H1 (cell line): ENCODE measurements at regions not wholly inside any gene's neighbourhood (a gene's known extent, or its start where the extent isn't known, plus 50 kb on each side); places are given as distances from the start of the nearest gene placed in this dataset.

Experiments used
- CTCF ChIA-PET: fragments of 300-600 bp; sonication (Branson Sonifier 250); formaldehyde crosslinking; loops from one replicate; lab custom pipeline; 2021; ENCODE audit not compliant: partially characterized antibody; lab: Charles Lee
- POLR2A ChIA-PET: fragments of 300-600 bp; sonication (Branson Sonifier 250); formaldehyde crosslinking; loops from one replicate; lab custom pipeline; 2021; ENCODE audit warnings: inconsistent platforms; ENCODE audit not compliant: partially characterized antibody; lab: Charles Lee
- DNase-seq, 2 experiments: peaks; one replicate each; pipeline versions ENCODE4 v3.0.0 to v3.0.0-alpha.2; 2010 to 2022; ENCODE audit warnings: low spot score in 2 of 2, low read depth in 1 of 2, mixed read lengths in 1 of 2
- FAIRE-seq: peaks from 2 replicates; lab custom pipeline; 2011; peaks lifted over from hg19 to GRCh38; lab: Jason Lieb, UNC
- H2AFZ ChIP-seq: 2 replicates; pipeline ENCODE4 v1.8.1; 2012; ENCODE audit warnings: low read length, inconsistent platforms
- H2AK5ac ChIP-seq: 2 replicates; pipeline ENCODE4 v1.6.1; 2013; ENCODE audit warnings: low read depth, low read length
- H2BK120ac ChIP-seq: replicated peaks from 2 replicates; pipeline ENCODE3; 2013; ENCODE audit warnings: low read depth, low read length, inconsistent platforms
- H2BK12ac ChIP-seq: 2 replicates; pipeline ENCODE4 v1.6.1; 2013; ENCODE audit warnings: low read depth, low read length
- H2BK15ac ChIP-seq: 2 replicates; pipeline ENCODE4 v1.6.1; 2013; ENCODE audit warnings: low read length
- H2BK20ac ChIP-seq: 2 replicates; pipeline ENCODE4 v1.6.1; 2013; ENCODE audit warnings: low read length
- H2BK5ac ChIP-seq: 2 replicates; pipeline ENCODE4 v1.6.1; 2013; ENCODE audit warnings: low read depth, low read length
- H3K14ac ChIP-seq: 2 replicates; pipeline ENCODE4 v1.6.1; 2013; ENCODE audit warnings: inconsistent platforms; ENCODE audit not compliant: insufficient read length
- H3K18ac ChIP-seq: 2 replicates; pipeline ENCODE4 v1.6.1; 2013; ENCODE audit warnings: low read length; ENCODE audit errors: extremely low read depth
- H3K23ac ChIP-seq: 2 replicates; pipeline ENCODE4 v1.6.1; 2013; ENCODE audit warnings: inconsistent platforms; ENCODE audit not compliant: insufficient read length
- H3K23me2 ChIP-seq: 2 replicates; pipeline ENCODE4 v1.6.1; 2013; ENCODE audit warnings: low read depth, low read length
- H3K27ac ChIP-seq: 2 replicates; pipeline ENCODE4 v1.6.1; 2011; ENCODE audit warnings: low read depth, low read length, inconsistent platforms
- H3K27me3 ChIP-seq, 4 experiments: replicated peaks in 1 of 4; 1 replicate in 1 of 4; 2 replicates in 3 of 4; pipeline versions ENCODE4 v1.6.1 to v1.8.1; 2011 to 2013; ENCODE audit warnings: low read length in 3 of 4, mild to moderate bottlenecking in 3 of 4, inconsistent platforms in 2 of 4, mixed read lengths in 2 of 4, moderate library complexity in 1 of 4; ENCODE audit not compliant: control insufficient read depth in 3 of 4, insufficient read depth in 3 of 4; ENCODE audit errors: extremely low read depth in 1 of 4
- H3K36me3 ChIP-seq, 4 experiments: 2 replicates each; pipeline versions ENCODE4 v1.6.1 to v1.8.1; 2011 to 2013; ENCODE audit warnings: mild to moderate bottlenecking in 4 of 4, low read length in 3 of 4, moderate library complexity in 2 of 4, control low read depth in 1 of 4, inconsistent platforms in 1 of 4; ENCODE audit not compliant: insufficient read depth in 4 of 4, control insufficient read depth in 2 of 4
- H3K4ac ChIP-seq: replicated peaks from 2 replicates; pipeline ENCODE3; 2013; ENCODE audit warnings: low read length, low read depth, mixed read lengths, inconsistent platforms; ENCODE audit not compliant: insufficient read length
- H3K4me1 ChIP-seq, 4 experiments: replicated peaks in 1 of 4; 1 replicate in 1 of 4; 2 replicates in 3 of 4; pipeline versions ENCODE4 v1.6.1 to v1.8.1; 2011 to 2013; ENCODE audit warnings: low read length in 3 of 4, inconsistent platforms in 2 of 4, mixed read lengths in 1 of 4; ENCODE audit not compliant: insufficient read depth in 4 of 4, control insufficient read depth in 3 of 4
- H3K4me2 ChIP-seq, 2 experiments: 2 replicates each; pipeline versions ENCODE4 v1.6.1 to v1.8.1; 2011 to 2013; ENCODE audit warnings: low read depth in 2 of 2, low read length in 2 of 2, control low read depth in 1 of 2, inconsistent platforms in 1 of 2, mild to moderate bottlenecking in 1 of 2; ENCODE audit not compliant: insufficient read depth in 1 of 2
- H3K4me3 ChIP-seq, 4 experiments: fragments of 200-600, 300-600 bp in 1 of 4; sonication (generic), shearing (Covaris generic), sonication (Bioruptor Twin) in 1 of 4; 2 replicates each; pipeline versions ENCODE4 v1.5.1 to v1.8.1; 2011 to 2016; ENCODE audit warnings: low read length in 4 of 4, low read depth in 3 of 4, control low read depth in 2 of 4, inconsistent platforms in 2 of 4, mild to moderate bottlenecking in 2 of 4, mixed read lengths in 1 of 4, moderate library complexity in 1 of 4; ENCODE audit not compliant: insufficient read depth in 2 of 4; ENCODE audit errors: extremely low read depth in 1 of 4
- H3K56ac ChIP-seq: replicated peaks from 2 replicates; pipeline ENCODE3; 2013; ENCODE audit warnings: low read depth, mild to moderate bottlenecking, mixed read lengths, low read length, inconsistent platforms; ENCODE audit not compliant: insufficient read length
- H3K79me1 ChIP-seq: 2 replicates; pipeline ENCODE4 v1.6.1; 2013; ENCODE audit warnings: low read depth, low read length, control low read depth
- H3K79me2 ChIP-seq, 2 experiments: 2 replicates each; pipeline versions ENCODE4 v1.6.1 to v1.8.1; 2012 to 2013; ENCODE audit warnings: low read length in 2 of 2, mild to moderate bottlenecking in 2 of 2, inconsistent platforms in 1 of 2; ENCODE audit not compliant: insufficient read depth in 2 of 2, control insufficient read depth in 1 of 2
- H3K9ac ChIP-seq, 4 experiments: replicated peaks in 1 of 4; 1 replicate in 1 of 4; 2 replicates in 3 of 4; pipeline versions ENCODE4 v1.6.1 to v1.8.1; 2011 to 2013; ENCODE audit warnings: low read depth in 3 of 4, low read length in 3 of 4, control low read depth in 2 of 4, mild to moderate bottlenecking in 2 of 4, moderate library complexity in 2 of 4, inconsistent platforms in 1 of 4; ENCODE audit errors: extremely low read depth in 1 of 4
- H3K9me3 ChIP-seq, 2 experiments: 2 replicates each; pipeline versions ENCODE4 v1.6.1 to v1.8.1; 2012 to 2013; ENCODE audit warnings: mild to moderate bottlenecking in 2 of 2, moderate library complexity in 2 of 2, control low read depth in 1 of 2, inconsistent platforms in 1 of 2, low read depth in 1 of 2, low read length in 1 of 2, mixed read lengths in 1 of 2; ENCODE audit not compliant: insufficient read depth in 2 of 2
- H4K20me1 ChIP-seq, 2 experiments: replicated peaks in 1 of 2; 2 replicates each; pipeline versions ENCODE3 to v1.8.1; 2011 to 2013; ENCODE audit warnings: inconsistent platforms in 2 of 2, low read length in 2 of 2, mild to moderate bottlenecking in 1 of 2; ENCODE audit not compliant: insufficient read depth in 2 of 2, control insufficient read depth in 1 of 2
- H4K5ac ChIP-seq: 2 replicates; pipeline ENCODE4 v1.6.1; 2013; ENCODE audit warnings: low read length, low read depth, mixed read lengths, inconsistent platforms; ENCODE audit not compliant: insufficient read length
- H4K8ac ChIP-seq: 2 replicates; pipeline ENCODE4 v1.8.0; 2013; ENCODE audit warnings: mild to moderate bottlenecking, moderate library complexity, low read length, inconsistent platforms; ENCODE audit not compliant: insufficient read depth; ENCODE audit errors: extremely low read depth
- H4K91ac ChIP-seq: replicated peaks from 2 replicates; pipeline ENCODE3; 2013; ENCODE audit warnings: low read length, mixed read lengths, inconsistent platforms; ENCODE audit not compliant: insufficient read length
- BACH1 ChIP-seq: IDR thresholded peaks from 2 replicates; pipeline ENCODE4 v1.6.1; 2012; ENCODE audit warnings: low read length, improper control_type of control experiment
- CHD2 ChIP-seq: IDR thresholded peaks from 2 replicates; pipeline ENCODE4 v1.6.1; 2012; ENCODE audit warnings: low read length, improper control_type of control experiment
- CTBP2 ChIP-seq: IDR thresholded peaks from 2 replicates; pipeline ENCODE4 v1.7.0; 2011; ENCODE audit warnings: borderline replicate concordance, mild to moderate bottlenecking, moderate library complexity, mixed read lengths, low read length; ENCODE audit not compliant: insufficient read depth, insufficient read length
- CTCF ChIP-seq, 3 experiments: IDR thresholded peaks; 1 replicate in 2 of 3; 2 replicates in 1 of 3; pipeline versions ENCODE4 v1.5.1 to v1.6.1; 2011; ENCODE audit warnings: low read length in 3 of 3, mild to moderate bottlenecking in 3 of 3, inconsistent platforms in 2 of 3, low read depth in 1 of 3, moderate library complexity in 1 of 3; ENCODE audit not compliant: insufficient read depth in 1 of 3; ENCODE audit errors: control extremely low read depth in 1 of 3
- KDM5A ChIP-seq: fragments of 200-600 bp; IDR thresholded peaks from 2 replicates; pipeline ENCODE4 v1.7.1; 2012; ENCODE audit warnings: mild to moderate bottlenecking, low read length, inconsistent platforms, mixed read lengths
- PHF8 ChIP-seq: fragments of 200-600 bp; sonication (generic); conservative IDR thresholded peaks from 2 replicates; pipeline ENCODE4 v1.7.1; 2012; ENCODE audit warnings: low read depth, mild to moderate bottlenecking, inconsistent platforms, low read length, moderate library complexity
- POLR2A ChIP-seq, 2 experiments: IDR thresholded peaks; 1 replicate in 1 of 2; 2 replicates in 1 of 2; pipeline ENCODE4 v1.6.1; 2011; ENCODE audit warnings: low read depth in 2 of 2, low read length in 2 of 2, mild to moderate bottlenecking in 2 of 2; ENCODE audit errors: control extremely low read depth in 1 of 2
- RAD21 ChIP-seq, 2 experiments: IDR thresholded peaks in 1 of 2; conservative IDR thresholded peaks in 1 of 2; 2 replicates each; pipeline ENCODE4 v1.6.1; 2011; ENCODE audit warnings: low read depth in 2 of 2, low read length in 2 of 2, improper control_type of control experiment in 1 of 2, inconsistent platforms in 1 of 2, mild to moderate bottlenecking in 1 of 2, moderate library complexity in 1 of 2
- RFX5 ChIP-seq: IDR thresholded peaks from 2 replicates; pipeline ENCODE4 v1.6.1; 2011; ENCODE audit warnings: low read depth, low read length, improper control_type of control experiment, borderline replicate concordance
- SAP30 ChIP-seq: fragments of 300-600 bp; sonication (generic); IDR thresholded peaks from 2 replicates; pipeline ENCODE4 v1.7.1; 2012; ENCODE audit warnings: low read length, moderate library complexity, mild to moderate bottlenecking, inconsistent platforms; ENCODE audit not compliant: insufficient read depth, insufficient replicate concordance
- SP2 ChIP-seq: IDR thresholded peaks from 2 replicates; pipeline ENCODE4 v1.6.1; 2012; ENCODE audit warnings: mild to moderate bottlenecking, low read length, inconsistent platforms
- SUZ12 ChIP-seq: fragments of 200-600 bp; sonication (generic); IDR thresholded peaks from 2 replicates; pipeline ENCODE4 v1.6.1; 2012; ENCODE audit warnings: mild to moderate bottlenecking, inconsistent platforms, low read length, moderate library complexity, mixed read lengths
- TAF1 ChIP-seq: IDR thresholded peaks from 2 replicates; pipeline ENCODE4 v1.6.1; 2011; ENCODE audit warnings: mild to moderate bottlenecking, low read depth, low read length
- WGBS, 2 experiments: shearing (Covaris generic) in 1 of 2; methylation state at CpG; one replicate each; pipeline versions ENCODE4 v1.1.6 to v1.1.7; 2013 to 2015; ENCODE audit warnings: low lambda C conversion rate in 2 of 2, mixed read lengths in 2 of 2, inconsistent platforms in 1 of 2, low coverage in 1 of 2, missing lambda C conversion rate in 1 of 2; ENCODE audit not compliant: insufficient replicate concordance in 2 of 2, insufficient coverage in 1 of 2, insufficient read length in 1 of 2; ENCODE audit errors: extremely low coverage in 1 of 2, missing lambda C conversion rate in 1 of 2; 5-methylcytosine and 5-hydroxymethylcytosine counted together

GRCh38 chr6:130699742-130700141 is 127.5 kb upstream of the SMLR1 start:
- no peak for FAIRE-seq
- CTCF ChIA-PET, result interaction anchor here (0.6 to 4.0 kb wide), 11 partner anchors 16 to 636 kb away, joined by 3 to 26 read pairs (median 4); no protein-coding TSS in a partner anchor
- TF ChIP-seq BACH1 (no peak), POLR2A (IDR thresholded peaks at IDR 0.05; ENCODE audit: control extremely low read depth in 1 of 2, low read depth in 2 of 2, low read length in 2 of 2) (no peak), RAD21 (IDR thresholded peaks at IDR 0.05 in 1 of 2, conservative IDR thresholded peaks at IDR 0.05 in 1 of 2; ENCODE audit: low read depth in 2 of 2, low read length in 2 of 2) (no peak), SUZ12 (no peak), CHD2 (no peak), KDM5A (no peak), CTCF (IDR thresholded peaks at IDR 0.05; ENCODE audit: control extremely low read depth in 1 of 3, insufficient read depth in 1 of 3, low read depth in 1 of 3, low read length in 3 of 3) (no peak), SP2 (no peak), RFX5 (no peak), TAF1 (no peak), PHF8 (no peak), SAP30 (no peak), CTBP2 (no peak)

More at GRCh38 chr6:130699742-130700141, 127.5 kb upstream of the SMLR1 start:
- no peak overlapping the region for H2BK120ac ChIP-seq
- 91% methylated on average over 2 of the region's 2 CpGs; no CpG with 5 or more reads in 1 of the 2 experiments for WGBS, 2 experiments
- H3K4me3 ChIP-seq, result no peak overlapping the region
- H3K9ac ChIP-seq, result no peak overlapping the region
- no peak overlapping the region for H3K18ac ChIP-seq
- no peak overlapping the region for H4K91ac ChIP-seq
- no peak overlapping the region for H2BK20ac ChIP-seq
- H4K20me1 ChIP-seq, result no peaks in the 10 kb centered on the region
- H4K5ac ChIP-seq, result no peak overlapping the region
- H3K4me1 ChIP-seq, result no peaks in the 10 kb centered on the region
- no peak overlapping the region for H2BK12ac ChIP-seq
- no peak overlapping the region for H2AK5ac ChIP-seq
- H2BK15ac ChIP-seq, result no peak overlapping the region
- H3K79me2 ChIP-seq, result no peaks in the 10 kb centered on the region
- POLR2A ChIA-PET, result no interaction called here
- H3K23ac ChIP-seq, result no peak overlapping the region
- no peak overlapping the region for H3K56ac ChIP-seq
- no peaks in the 10 kb centered on the region for H3K9me3 ChIP-seq
- no peak overlapping the region for H3K4me2 ChIP-seq
- H3K27ac ChIP-seq, result no peak overlapping the region
- H3K36me3 ChIP-seq, result no peaks in the 10 kb centered on the region
- no peak overlapping the region for H4K8ac ChIP-seq
- no peak overlapping the region for H2BK5ac ChIP-seq
- no peak overlapping the region for H3K14ac ChIP-seq
- no peak for DNase-seq
- H3K4ac ChIP-seq, result no peak overlapping the region
- H3K27me3 ChIP-seq, result no peaks in the 10 kb centered on the region
- H3K23me2 ChIP-seq, result no peaks in the 10 kb centered on the region
- H2AFZ ChIP-seq, result no peak overlapping the region
- no peaks in the 10 kb centered on the region for H3K79me1 ChIP-seq
